Astrocyte (in vitro differentiated cells and primary cell): ENCODE measurements at regions not wholly inside any gene's neighbourhood (a gene's known extent, or its start where the extent isn't known, plus 50 kb on each side); places are given as distances from the start of the nearest gene placed in this dataset.

Experiments used
- DNase-seq: peaks from one replicate; pipeline ENCODE4 v3.0.0-alpha.2; 2010; ENCODE audit warnings: low read depth
- FAIRE-seq: peaks from 2 replicates; lab custom pipeline; 2011; peaks lifted over from hg19 to GRCh38; lab: Jason Lieb, UNC
- H2AFZ ChIP-seq: 2 replicates; pipeline ENCODE4 v1.6.0; 2012; ENCODE audit warnings: low read depth, low read length, inconsistent platforms
- H3K27ac ChIP-seq: 2 replicates; pipeline ENCODE4 v1.5.1; 2011; ENCODE audit warnings: low read depth, low read length, inconsistent platforms
- H3K27me3 ChIP-seq: 2 replicates; pipeline ENCODE4 v1.6.0; 2011; ENCODE audit warnings: low read length, inconsistent platforms; ENCODE audit not compliant: insufficient read depth
- H3K36me3 ChIP-seq: 2 replicates; pipeline ENCODE4 v1.5.1; 2011; ENCODE audit warnings: low read length, inconsistent platforms; ENCODE audit not compliant: insufficient read depth
- H3K4me1 ChIP-seq: 2 replicates; pipeline ENCODE4 v1.5.1; 2011; ENCODE audit warnings: low read length, inconsistent platforms; ENCODE audit not compliant: insufficient read depth
- H3K4me2 ChIP-seq: 2 replicates; pipeline ENCODE4 v1.6.0; 2012; ENCODE audit warnings: low read length, inconsistent platforms
- H3K4me3 ChIP-seq: 2 replicates; pipeline ENCODE4 v1.5.1; 2011; ENCODE audit warnings: low read depth, mild to moderate bottlenecking, low read length, inconsistent platforms; ENCODE audit not compliant: insufficient read depth
- H3K79me2 ChIP-seq: 2 replicates; pipeline ENCODE4 v1.6.0; 2012; ENCODE audit warnings: mild to moderate bottlenecking, low read length, inconsistent platforms; ENCODE audit not compliant: insufficient read depth
- H3K9ac ChIP-seq: 2 replicates; pipeline ENCODE4 v1.6.0; 2012; ENCODE audit warnings: mild to moderate bottlenecking, low read length, inconsistent platforms
- H3K9me3 ChIP-seq: 2 replicates; pipeline ENCODE4 v1.5.1; 2012; ENCODE audit warnings: low read depth, mild to moderate bottlenecking, low read length, inconsistent platforms; ENCODE audit not compliant: insufficient read depth
- H4K20me1 ChIP-seq: 2 replicates; pipeline ENCODE4 v1.6.0; 2012; ENCODE audit warnings: low read length, inconsistent platforms; ENCODE audit not compliant: insufficient read depth
- H3K27ac Mint-ChIP-seq: one replicate; pipeline ENCODE4 v1.8.0; 2021; ENCODE audit warnings: mild to moderate bottlenecking, mixed read lengths; ENCODE audit not compliant: unreplicated experiment
- H3K27me3 Mint-ChIP-seq: one replicate; pipeline ENCODE4 v1.8.0; 2021; ENCODE audit warnings: low read depth, mixed read lengths; ENCODE audit not compliant: unreplicated experiment
- H3K36me3 Mint-ChIP-seq: one replicate; pipeline ENCODE4 v1.8.0; 2021; ENCODE audit warnings: low read depth, mixed read lengths; ENCODE audit not compliant: unreplicated experiment
- H3K4me1 Mint-ChIP-seq: one replicate; pipeline ENCODE4 v1.8.0; 2021; ENCODE audit warnings: low read depth, mixed read lengths; ENCODE audit not compliant: unreplicated experiment
- H3K4me3 Mint-ChIP-seq: one replicate; pipeline ENCODE4 v1.8.0; 2021; ENCODE audit warnings: mild to moderate bottlenecking, moderate library complexity, mixed read lengths; ENCODE audit not compliant: unreplicated experiment
- H3K9me3 Mint-ChIP-seq: one replicate; pipeline ENCODE4 v1.8.0; 2021; ENCODE audit warnings: mild to moderate bottlenecking, mixed read lengths; ENCODE audit not compliant: unreplicated experiment
- EZH2 ChIP-seq: IDR thresholded peaks from 2 replicates; pipeline ENCODE4 v1.6.1; 2012; ENCODE audit warnings: mild to moderate bottlenecking, low read length, inconsistent platforms; ENCODE audit not compliant: insufficient read depth
- TF ChIP-seq, protein P1 (sequence below): IDR thresholded peaks from 2 replicates; pipeline ENCODE4 v1.5.1; 2011; ENCODE audit warnings: low read depth, mild to moderate bottlenecking, inconsistent platforms, low read length, moderate library complexity; ENCODE audit not compliant: insufficient read depth

DNA sequence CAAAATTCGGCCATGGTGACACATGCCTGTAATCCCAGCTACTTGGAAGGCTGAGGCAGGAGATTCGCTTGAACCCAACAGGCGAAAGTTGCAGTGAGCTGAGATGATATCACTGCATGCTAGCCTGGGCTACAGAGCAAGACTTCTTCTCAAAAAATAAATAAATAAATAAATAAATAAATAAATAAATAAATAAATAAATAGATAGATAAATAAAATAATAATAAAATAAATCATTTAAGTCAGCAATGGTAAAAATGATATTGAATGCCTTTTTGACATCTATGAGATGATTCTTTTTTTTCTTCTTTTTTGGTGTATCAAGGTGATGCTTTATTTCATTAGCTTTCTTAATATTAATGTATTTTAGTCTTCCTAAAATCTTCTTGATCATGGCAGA is 221.7 kb upstream of the RXFP2 start:
- H2AFZ ChIP-seq, result no peak overlapping the region
- no peaks in the 10 kb centered on the region for H3K36me3 Mint-ChIP-seq
- no peak for FAIRE-seq

DNA sequence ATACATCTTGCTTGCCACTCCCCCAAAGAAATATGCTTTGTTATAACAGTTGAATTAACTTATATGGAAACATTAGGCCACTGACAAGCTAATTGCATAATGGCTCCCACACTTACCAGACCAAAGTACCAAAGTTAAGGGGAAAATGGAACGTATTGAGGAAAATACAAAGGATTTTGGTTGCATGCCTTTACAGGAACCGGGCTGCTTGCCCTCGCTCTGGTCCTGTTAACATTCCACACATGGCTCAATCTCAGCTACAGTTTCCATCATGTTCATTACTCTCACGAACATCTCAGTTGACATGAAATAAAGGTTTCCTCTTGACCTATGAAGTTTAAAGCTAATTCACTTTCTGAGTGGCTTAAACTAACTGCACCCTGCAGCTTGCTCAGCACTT is 220.7 kb upstream of the RXFP2 start:
- H3K36me3 Mint-ChIP-seq, result no peaks in the 10 kb centered on the region
- FAIRE-seq, result peak; percentile 26
- no peaks in the 10 kb centered on the region for H3K9me3 Mint-ChIP-seq
- Histone ChIP-seq H3K9ac (no peak overlapping the region), H3K27ac (no peak overlapping the region), H3K79me2 (no peaks in the 10 kb centered on the region), H3K4me1 (no peaks in the 10 kb centered on the region), H3K4me3 (no peak overlapping the region), H3K9me3 (no peaks in the 10 kb centered on the region), H3K36me3 (no peaks in the 10 kb centered on the region), H4K20me1 (no peaks in the 10 kb centered on the region), H3K27me3 (peaks cover 4% of the 10 kb centered on the region), H3K4me2 (no peak overlapping the region), H2AFZ (no peak overlapping the region)
- no peak overlapping the region for H3K4me3 Mint-ChIP-seq
- TF ChIP-seq, protein P1, sequence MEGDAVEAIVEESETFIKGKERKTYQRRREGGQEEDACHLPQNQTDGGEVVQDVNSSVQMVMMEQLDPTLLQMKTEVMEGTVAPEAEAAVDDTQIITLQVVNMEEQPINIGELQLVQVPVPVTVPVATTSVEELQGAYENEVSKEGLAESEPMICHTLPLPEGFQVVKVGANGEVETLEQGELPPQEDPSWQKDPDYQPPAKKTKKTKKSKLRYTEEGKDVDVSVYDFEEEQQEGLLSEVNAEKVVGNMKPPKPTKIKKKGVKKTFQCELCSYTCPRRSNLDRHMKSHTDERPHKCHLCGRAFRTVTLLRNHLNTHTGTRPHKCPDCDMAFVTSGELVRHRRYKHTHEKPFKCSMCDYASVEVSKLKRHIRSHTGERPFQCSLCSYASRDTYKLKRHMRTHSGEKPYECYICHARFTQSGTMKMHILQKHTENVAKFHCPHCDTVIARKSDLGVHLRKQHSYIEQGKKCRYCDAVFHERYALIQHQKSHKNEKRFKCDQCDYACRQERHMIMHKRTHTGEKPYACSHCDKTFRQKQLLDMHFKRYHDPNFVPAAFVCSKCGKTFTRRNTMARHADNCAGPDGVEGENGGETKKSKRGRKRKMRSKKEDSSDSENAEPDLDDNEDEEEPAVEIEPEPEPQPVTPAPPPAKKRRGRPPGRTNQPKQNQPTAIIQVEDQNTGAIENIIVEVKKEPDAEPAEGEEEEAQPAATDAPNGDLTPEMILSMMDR, result no peak
- no peak for TF ChIP-seq EZH2
- peaks cover 7% of the 10 kb centered on the region for H3K4me1 Mint-ChIP-seq
- DNase-seq, result peak; percentile 2
- peaks cover 12% of the 10 kb centered on the region for H3K27me3 Mint-ChIP-seq
- no peak overlapping the region for H3K27ac Mint-ChIP-seq

More for the DNA sequence above, 221.7 kb upstream of the RXFP2 start:
- H3K79me2 ChIP-seq, result no peaks in the 10 kb centered on the region
- no peak for DNase-seq
- no peaks in the 10 kb centered on the region for H3K9me3 Mint-ChIP-seq
- TF ChIP-seq, protein P1, result no peak
- no peak for TF ChIP-seq EZH2
- H3K4me3 Mint-ChIP-seq, result no peak overlapping the region
- H3K36me3 ChIP-seq, result no peaks in the 10 kb centered on the region
- no peak overlapping the region for H3K4me2 ChIP-seq
- peaks cover 12% of the 10 kb centered on the region for H3K27me3 Mint-ChIP-seq
- H3K4me1 Mint-ChIP-seq, result peaks cover 7% of the 10 kb centered on the region
- H3K4me1 ChIP-seq, result no peaks in the 10 kb centered on the region
- no peak overlapping the region for H3K27ac Mint-ChIP-seq
- H4K20me1 ChIP-seq, result no peaks in the 10 kb centered on the region
- peaks cover 4% of the 10 kb centered on the region for H3K27me3 ChIP-seq
- H3K27ac ChIP-seq, result no peak overlapping the region
- H3K9me3 ChIP-seq, result no peaks in the 10 kb centered on the region
- H3K4me3 ChIP-seq, result no peak overlapping the region
- H3K9ac ChIP-seq, result no peak overlapping the region

DNA sequence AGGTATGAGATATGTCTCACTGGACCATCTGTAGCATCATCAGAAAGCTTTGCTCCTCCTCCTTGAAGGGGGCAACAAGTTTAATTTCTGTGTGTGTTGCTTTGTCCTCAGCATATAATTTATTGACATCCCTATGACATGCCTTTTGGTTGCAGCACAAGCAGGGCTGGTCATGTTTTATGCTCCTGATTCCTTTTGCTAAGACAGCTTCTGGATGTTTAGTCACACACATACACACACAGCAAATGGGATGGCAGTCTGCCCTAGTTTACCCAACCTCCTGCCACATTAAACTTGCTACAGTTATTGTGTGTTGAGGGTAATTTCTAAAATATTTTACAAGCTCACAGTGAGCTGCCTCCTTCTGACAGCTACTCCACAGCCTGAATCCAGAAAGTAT is 217.9 kb upstream of the RXFP2 start:
- Histone ChIP-seq H3K9ac (no peak overlapping the region), H3K27ac (no peak overlapping the region), H3K36me3 (no peaks in the 10 kb centered on the region), H3K4me3 (no peak overlapping the region), H2AFZ (no peak overlapping the region), H3K79me2 (no peaks in the 10 kb centered on the region), H3K27me3 (peaks cover 4% of the 10 kb centered on the region), H3K9me3 (no peaks in the 10 kb centered on the region), H3K4me2 (no peak overlapping the region), H4K20me1 (no peaks in the 10 kb centered on the region), H3K4me1 (no peaks in the 10 kb centered on the region)
- Mint-ChIP-seq H3K27me3 (peaks cover 2% of the 10 kb centered on the region), H3K9me3 (peaks cover 4% of the 10 kb centered on the region), H3K36me3 (no peaks in the 10 kb centered on the region), H3K4me1 (peaks cover 7% of the 10 kb centered on the region), H3K4me3 (no peak overlapping the region), H3K27ac (no peak overlapping the region)
- FAIRE-seq (no peak), DNase-seq (no peak)
- TF ChIP-seq, protein P1, result no peak
- no peak for TF ChIP-seq EZH2
